GM18511 (cell line): ENCODE measurements at regions not wholly inside any gene's neighbourhood (a gene's known extent, or its start where the extent isn't known, plus 50 kb on each side); places are given as distances from the start of the nearest gene placed in this dataset.

Experiments used
- ATAC-seq: cut with Tn5 transposase; IDR thresholded peaks from one replicate; pipeline ENCODE4 v1.9.1; 2021; ENCODE audit warnings: mild to moderate bottlenecking, moderate library complexity; ENCODE audit not compliant: unreplicated experiment

GRCh38 chr6:156167625-156168071 is 609.5 kb upstream of the ARID1B start:
- no peak for ATAC-seq

GRCh38 chr6:156167016-156167624 is 610.1 kb upstream of the ARID1B start:
- no peak for ATAC-seq

- no peak for ATAC-seq
Measured at GRCh38 chr6:156166093-156166492, 611.1 kb upstream of the ARID1B start.

GRCh38 chr6:156164701-156165452 is 612.3 kb upstream of the ARID1B start:
- no peak for ATAC-seq

- ATAC-seq, result no peak
Measured at GRCh38 chr6:156163311-156163710, 613.9 kb upstream of the ARID1B start.

- no peak for ATAC-seq
Measured at GRCh38 chr6:156161471-156161870, 615.7 kb upstream of the ARID1B start.

GRCh38 chr6:156160795-156161165 is 616.4 kb upstream of the ARID1B start:
- ATAC-seq, result no peak

GRCh38 chr6:156160007-156160794 is 617.0 kb upstream of the ARID1B start:
- ATAC-seq, result no peak

- no peak for ATAC-seq
Measured at GRCh38 chr6:156154896-156155295, 622.3 kb upstream of the ARID1B start.

- ATAC-seq, result no peak
Measured at GRCh38 chr6:156150391-156150790, 626.8 kb upstream of the ARID1B start.

GRCh38 chr6:156146891-156147290 is 630.3 kb upstream of the ARID1B start:
- ATAC-seq, result no peak

GRCh38 chr6:156131221-156131903 is 645.8 kb upstream of the ARID1B start:
- peak; percentile 100 for ATAC-seq

GRCh38 chr6:156126535-156126934 is 650.6 kb upstream of the ARID1B start:
- no peak for ATAC-seq

GRCh38 chr6:156125844-156126243 is 651.3 kb upstream of the ARID1B start:
- no peak for ATAC-seq

- ATAC-seq, result no peak
Measured at GRCh38 chr6:156123731-156124130, 653.4 kb upstream of the ARID1B start.

GRCh38 chr6:156121973-156122372 is 655.2 kb upstream of the ARID1B start:
- no peak for ATAC-seq

- ATAC-seq, result no peak
Measured at GRCh38 chr6:156114541-156114940, 658.9 kb upstream of the NOX3 start.

GRCh38 chr6:156113631-156114030 is 658.0 kb upstream of the NOX3 start:
- ATAC-seq, result no peak

- ATAC-seq, result no peak
Measured at GRCh38 chr6:156111913-156112312, 656.3 kb upstream of the NOX3 start.

GRCh38 chr6:156110249-156110648 is 654.6 kb upstream of the NOX3 start:
- no peak for ATAC-seq

GRCh38 chr6:156109713-156110112 is 654.1 kb upstream of the NOX3 start:
- no peak for ATAC-seq
